ENCODE measurements at regions not wholly inside any gene's neighbourhood (a gene's known extent, or its start where the extent isn't known, plus 50 kb on each side); places are given as distances from the start of the nearest gene placed in this dataset.

DNA sequence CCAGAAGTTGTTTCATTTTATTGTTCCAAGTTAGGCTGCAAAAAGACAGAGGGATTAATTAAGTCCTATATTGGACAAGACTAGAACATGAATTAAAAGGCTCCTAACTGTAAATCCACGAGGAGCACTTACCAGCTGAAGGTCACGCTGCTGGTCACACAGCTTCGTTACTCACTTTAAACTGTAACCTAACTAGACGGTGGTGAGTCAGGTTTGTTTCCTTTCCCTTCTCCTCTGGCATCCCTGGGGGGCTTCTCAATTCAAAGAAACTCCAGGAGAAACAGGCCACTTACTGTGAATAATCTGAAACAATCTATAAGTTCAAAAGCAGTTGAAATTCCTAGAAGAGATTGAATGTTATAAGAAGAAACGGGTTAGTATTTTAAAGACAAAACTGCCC, 331.4 kb downstream of the BCAT1 start:
- no peak for DNase-seq (ENCODE audit: low spot score in 2 of 2)
- Histone ChIP-seq H3K4me3 (no peak overlapping the region), H3K27me3 (no peaks in the 10 kb centered on the region), H3K9me3 (no peaks in the 10 kb centered on the region), H3K36me3 (no peaks in the 10 kb centered on the region), H3K4me1 (no peaks in the 10 kb centered on the region), H3K27ac (no peak overlapping the region)
- TF ChIP-seq POLR2AphosphoS5 (IDR thresholded peaks at IDR 0.05) = no peak
- TF ChIP-seq, protein P1, sequence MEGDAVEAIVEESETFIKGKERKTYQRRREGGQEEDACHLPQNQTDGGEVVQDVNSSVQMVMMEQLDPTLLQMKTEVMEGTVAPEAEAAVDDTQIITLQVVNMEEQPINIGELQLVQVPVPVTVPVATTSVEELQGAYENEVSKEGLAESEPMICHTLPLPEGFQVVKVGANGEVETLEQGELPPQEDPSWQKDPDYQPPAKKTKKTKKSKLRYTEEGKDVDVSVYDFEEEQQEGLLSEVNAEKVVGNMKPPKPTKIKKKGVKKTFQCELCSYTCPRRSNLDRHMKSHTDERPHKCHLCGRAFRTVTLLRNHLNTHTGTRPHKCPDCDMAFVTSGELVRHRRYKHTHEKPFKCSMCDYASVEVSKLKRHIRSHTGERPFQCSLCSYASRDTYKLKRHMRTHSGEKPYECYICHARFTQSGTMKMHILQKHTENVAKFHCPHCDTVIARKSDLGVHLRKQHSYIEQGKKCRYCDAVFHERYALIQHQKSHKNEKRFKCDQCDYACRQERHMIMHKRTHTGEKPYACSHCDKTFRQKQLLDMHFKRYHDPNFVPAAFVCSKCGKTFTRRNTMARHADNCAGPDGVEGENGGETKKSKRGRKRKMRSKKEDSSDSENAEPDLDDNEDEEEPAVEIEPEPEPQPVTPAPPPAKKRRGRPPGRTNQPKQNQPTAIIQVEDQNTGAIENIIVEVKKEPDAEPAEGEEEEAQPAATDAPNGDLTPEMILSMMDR (IDR thresholded peaks at IDR 0.05) = no peak
- no peak for TF ChIP-seq POLR2A (IDR thresholded peaks at IDR 0.05)
- intact Hi-C loops (cut with DNase I; ENCODE audit: low total_unique reads) = no loop called here

DNA sequence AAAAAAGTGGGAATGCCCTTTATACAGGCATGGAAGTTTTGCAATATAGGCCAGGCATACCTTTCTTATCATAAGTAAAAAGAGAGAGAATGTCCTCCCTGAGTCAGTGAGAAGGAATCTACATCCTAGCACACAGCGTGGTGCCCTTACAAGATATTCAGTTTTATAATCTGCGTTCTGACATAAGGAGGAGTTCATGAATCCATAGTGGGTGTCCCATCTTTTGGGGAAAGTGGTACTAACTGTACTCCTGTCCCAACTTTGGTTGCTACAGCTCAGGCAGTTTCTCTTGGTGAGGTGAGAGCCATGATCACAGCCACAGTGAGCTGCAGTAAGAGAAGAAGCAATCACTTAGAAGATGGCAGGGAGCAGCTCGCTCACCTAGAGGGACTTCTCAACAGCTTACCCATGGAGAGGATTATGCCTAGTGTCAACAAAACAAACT, 332.9 kb downstream of the BCAT1 start:
- Histone ChIP-seq H3K36me3 (no peaks in the 10 kb centered on the region), H3K4me3 (no peak overlapping the region), H3K27me3 (no peaks in the 10 kb centered on the region), H3K4me1 (no peaks in the 10 kb centered on the region), H3K27ac (no peak overlapping the region), H3K9me3 (no peaks in the 10 kb centered on the region)
- TF ChIP-seq POLR2A (IDR thresholded peaks at IDR 0.05) (no peak), POLR2AphosphoS5 (IDR thresholded peaks at IDR 0.05) (no peak)
- TF ChIP-seq, protein P1 (IDR thresholded peaks at IDR 0.05) = no peak
- intact Hi-C loops (cut with DNase I; ENCODE audit: low total_unique reads) = no loop called here
- no peak for DNase-seq (ENCODE audit: low spot score in 2 of 2)

DNA sequence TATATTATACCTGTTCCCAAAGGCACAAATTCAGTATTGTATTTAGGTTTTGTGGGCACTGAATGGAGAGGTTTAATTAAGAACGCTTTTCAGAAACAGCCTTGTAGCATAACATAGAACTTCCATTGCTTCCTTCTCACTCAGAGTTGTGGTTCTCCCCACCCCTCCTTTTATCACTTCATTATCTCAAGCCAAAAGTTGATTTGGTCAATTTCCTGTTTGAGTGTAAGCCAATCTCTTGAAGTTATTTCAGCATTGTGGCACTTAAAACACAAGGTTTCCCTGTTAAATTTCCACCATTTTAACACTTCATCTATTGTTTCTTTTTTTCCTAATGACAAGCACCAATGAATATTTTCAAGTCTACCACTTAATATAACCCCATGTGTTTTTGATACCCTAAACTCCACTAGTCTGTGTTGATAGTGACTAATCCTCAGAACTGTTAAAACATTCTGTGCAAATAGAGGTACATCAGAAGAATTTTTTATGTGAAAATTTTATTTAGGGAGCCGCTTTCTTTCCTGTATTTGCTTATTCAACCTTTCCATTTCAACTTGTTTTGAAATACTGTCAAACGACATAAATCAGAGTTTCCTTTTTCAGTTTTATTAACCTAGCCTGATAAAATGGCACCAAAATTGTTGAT, 340.1 kb downstream of the BCAT1 start:
- no peaks in the 10 kb centered on the region for H3K9me3 ChIP-seq
- no peak overlapping the region for H3K4me3 ChIP-seq
- H3K36me3 ChIP-seq = no peaks in the 10 kb centered on the region
- no peaks in the 10 kb centered on the region for H3K27me3 ChIP-seq
- no peak for TF ChIP-seq POLR2AphosphoS5 (IDR thresholded peaks at IDR 0.05)
- TF ChIP-seq, protein P1 (IDR thresholded peaks at IDR 0.05) = no peak
- TF ChIP-seq POLR2A (IDR thresholded peaks at IDR 0.05) = no peak
- no peak overlapping the region for H3K27ac ChIP-seq
- DNase-seq (ENCODE audit: low spot score in 2 of 2) = no peak
- H3K4me1 ChIP-seq = no peaks in the 10 kb centered on the region
- intact Hi-C loops (cut with DNase I; ENCODE audit: low total_unique reads) = loop anchor here (1.0 kb wide), 1 partner anchor 20 kb away; no protein-coding TSS in a partner anchor

DNA sequence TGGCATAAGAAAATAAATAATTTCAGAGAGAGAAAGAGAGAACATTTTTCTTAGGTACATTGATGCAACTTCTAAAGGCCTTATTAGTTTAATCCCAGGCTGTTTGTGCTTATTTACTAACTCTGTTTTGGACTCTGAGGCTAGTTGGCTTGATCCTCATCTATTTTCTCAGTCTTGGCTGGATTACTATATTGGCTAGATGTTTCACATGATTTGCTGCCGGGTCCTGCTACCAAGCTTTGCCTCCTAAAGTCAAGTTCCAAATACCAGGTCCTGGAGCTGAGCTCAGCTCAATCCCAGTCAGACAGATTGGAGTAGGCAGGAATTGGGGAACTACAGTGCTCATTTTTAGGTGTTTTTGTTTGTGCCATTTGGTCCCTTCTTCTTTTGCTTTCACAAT, 340.8 kb downstream of the BCAT1 start:
- Histone ChIP-seq H3K4me1 (no peaks in the 10 kb centered on the region), H3K4me3 (no peak overlapping the region), H3K36me3 (no peaks in the 10 kb centered on the region), H3K9me3 (no peaks in the 10 kb centered on the region), H3K27ac (no peak overlapping the region), H3K27me3 (no peaks in the 10 kb centered on the region)
- no peak for TF ChIP-seq POLR2A (IDR thresholded peaks at IDR 0.05)
- TF ChIP-seq, protein P1 (IDR thresholded peaks at IDR 0.05) = no peak
- no peak for TF ChIP-seq POLR2AphosphoS5 (IDR thresholded peaks at IDR 0.05)
- DNase-seq (ENCODE audit: low spot score in 2 of 2) = no peak
- intact Hi-C loops (cut with DNase I; ENCODE audit: low total_unique reads) = no loop called here

DNA sequence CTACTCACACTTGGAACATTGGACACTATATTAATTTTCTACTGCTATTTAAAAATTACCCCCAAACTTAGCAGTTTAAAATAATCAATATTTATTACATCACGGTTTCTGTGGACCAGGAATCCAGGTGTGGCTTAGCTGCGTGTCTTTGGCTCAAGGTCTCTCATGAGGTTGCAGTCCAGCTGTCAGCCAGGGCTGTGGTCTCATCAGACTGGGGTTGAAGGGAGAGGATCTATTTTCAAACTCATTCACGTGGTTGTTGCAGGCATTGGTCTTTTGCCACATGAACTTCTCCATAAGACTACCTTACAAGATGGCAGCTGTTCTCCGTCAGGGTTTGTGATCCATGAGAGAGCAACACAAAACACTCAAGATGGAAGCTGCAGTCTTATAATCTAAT, 343.0 kb downstream of the BCAT1 start:
- TF ChIP-seq POLR2AphosphoS5 (IDR thresholded peaks at IDR 0.05) (no peak), POLR2A (IDR thresholded peaks at IDR 0.05) (no peak)
- TF ChIP-seq, protein P1 (IDR thresholded peaks at IDR 0.05) = no peak
- no peak overlapping the region for H3K4me3 ChIP-seq
- intact Hi-C loops (cut with DNase I; ENCODE audit: low total_unique reads) = no loop called here

More for the DNA sequence above, 343.0 kb downstream of the BCAT1 start:
- no peaks in the 10 kb centered on the region for H3K9me3 ChIP-seq
- no peak for DNase-seq (ENCODE audit: low spot score in 2 of 2)
- H3K27me3 ChIP-seq = no peaks in the 10 kb centered on the region
- no peaks in the 10 kb centered on the region for H3K36me3 ChIP-seq
- no peaks in the 10 kb centered on the region for H3K4me1 ChIP-seq
- no peak overlapping the region for H3K27ac ChIP-seq

Data from breast epithelium (tissue), 4 donors.